Natural killer cell treated with Interleukin-12 subunit alpha and Interleukin-12 subunit beta and Interleukin-15 and Interleukin-18, amount 100 ng/mL, for 72 hours (primary cell): ENCODE measurements at regions not wholly inside any gene's neighbourhood (a gene's known extent, or its start where the extent isn't known, plus 50 kb on each side); places are given as distances from the start of the nearest gene placed in this dataset.

Experiments used
- ATAC-seq, 2 donors: fragments of 150-1000 bp; cut with Tn5 transposase in 1 of 2; sonication (Bioruptor Pico), chemical (Tn5 transposase) in 1 of 2; 2 replicates each; pipeline ENCODE4 v1.10.0; 2021
- DNase-seq: peaks from one replicate; pipeline ENCODE4 v3.0.0; 2022; ENCODE audit warnings: low spot score
- H3K27ac Mint-ChIP-seq, 2 donors: 1 replicate in 1 of 2; 2 replicates in 1 of 2; pipeline ENCODE4 v1.8.0; 2022; ENCODE audit warnings: mixed read lengths in 2 of 2, mild to moderate bottlenecking in 1 of 2, moderate library complexity in 1 of 2
- H3K27me3 Mint-ChIP-seq, 2 donors: 1 replicate in 1 of 2; 2 replicates in 1 of 2; pipeline ENCODE4 v1.8.0; 2022; ENCODE audit warnings: mixed read lengths in 2 of 2
- H3K36me3 Mint-ChIP-seq: one replicate; pipeline ENCODE4 v1.8.0; 2022; ENCODE audit warnings: mixed read lengths
- H3K4me1 Mint-ChIP-seq, 2 donors: 1 replicate in 1 of 2; 2 replicates in 1 of 2; pipeline ENCODE4 v1.8.0; 2022; ENCODE audit warnings: low read depth in 2 of 2, mixed read lengths in 2 of 2, mild to moderate bottlenecking in 1 of 2
- H3K4me3 Mint-ChIP-seq: one replicate; pipeline ENCODE4 v1.8.0; 2022; ENCODE audit warnings: mixed read lengths
- H3K9me3 Mint-ChIP-seq: 2 replicates; pipeline ENCODE4 v1.8.0; 2022; ENCODE audit warnings: mixed read lengths

- Mint-ChIP-seq H3K9me3 (no peaks in the 10 kb centered on the region), H3K4me1 (peaks cover 5 to 6% of the 10 kb centered on the region in 2 donors), H3K27me3 (peaks cover 46 to 58% of the 10 kb centered on the region in 2 donors), H3K36me3 (no peaks in the 10 kb centered on the region), H3K27ac (no peak overlapping the region), H3K4me3 (no peak overlapping the region)
- ATAC-seq (no peak), DNase-seq (no peak)
Observed at GRCh38 chr10:129042776-129043595, 424.1 kb upstream of the MGMT start.

GRCh38 chr10:129043691-129044090 lies 423.4 kb upstream of the MGMT start:
- Mint-ChIP-seq H3K4me3 (no peak overlapping the region), H3K27me3 (peaks cover 40 to 51% of the 10 kb centered on the region in 2 donors), H3K27ac (no peak overlapping the region), H3K4me1 (peaks cover 5 to 6% of the 10 kb centered on the region in 2 donors), H3K9me3 (no peaks in the 10 kb centered on the region), H3K36me3 (no peaks in the 10 kb centered on the region)
- ATAC-seq (no peak), DNase-seq (no peak)

GRCh38 chr10:129045599-129045998 lies 421.4 kb upstream of the MGMT start:
- Mint-ChIP-seq H3K27me3 (peaks cover 26 to 34% of the 10 kb centered on the region in 2 donors), H3K4me1 (peaks cover 5 to 6% of the 10 kb centered on the region in 2 donors), H3K27ac (no peak overlapping the region), H3K9me3 (no peaks in the 10 kb centered on the region), H3K36me3 (no peaks in the 10 kb centered on the region), H3K4me3 (no peak overlapping the region)
- ATAC-seq = no peak
- no peak for DNase-seq

- H3K27ac Mint-ChIP-seq = no peak overlapping the region
- DNase-seq (no peak), ATAC-seq (no peak)
- H3K27me3 Mint-ChIP-seq = peaks cover 26 to 29% of the 10 kb centered on the region in 2 donors
- no peaks in the 10 kb centered on the region for H3K9me3 Mint-ChIP-seq
- no peak overlapping the region for H3K4me3 Mint-ChIP-seq
- H3K4me1 Mint-ChIP-seq = peaks cover 5 to 6% of the 10 kb centered on the region in 2 donors
- no peaks in the 10 kb centered on the region for H3K36me3 Mint-ChIP-seq
Observed at GRCh38 chr10:129046065-129046681, 420.9 kb upstream of the MGMT start.

GRCh38 chr10:129046962-129047361 lies 420.1 kb upstream of the MGMT start:
- no peak overlapping the region for H3K27ac Mint-ChIP-seq
- H3K4me1 Mint-ChIP-seq = peaks cover 5 to 6% of the 10 kb centered on the region in 2 donors
- DNase-seq (no peak), ATAC-seq (no peak)
- H3K27me3 Mint-ChIP-seq = peaks cover 25 to 31% of the 10 kb centered on the region in 2 donors
- no peaks in the 10 kb centered on the region for H3K9me3 Mint-ChIP-seq
- H3K4me3 Mint-ChIP-seq = no peak overlapping the region
- no peaks in the 10 kb centered on the region for H3K36me3 Mint-ChIP-seq

GRCh38 chr10:129047600-129047999 lies 419.4 kb upstream of the MGMT start:
- no peaks in the 10 kb centered on the region for H3K36me3 Mint-ChIP-seq
- H3K4me1 Mint-ChIP-seq = peaks cover 4 to 6% of the 10 kb centered on the region in 2 donors
- DNase-seq (no peak), ATAC-seq (no peak)
- no peak overlapping the region for H3K4me3 Mint-ChIP-seq
- peaks cover 27 to 28% of the 10 kb centered on the region in 2 donors for H3K27me3 Mint-ChIP-seq
- H3K27ac Mint-ChIP-seq = no peak overlapping the region
- H3K9me3 Mint-ChIP-seq = no peaks in the 10 kb centered on the region

GRCh38 chr10:129048513-129048912 lies 418.5 kb upstream of the MGMT start:
- H3K36me3 Mint-ChIP-seq = no peaks in the 10 kb centered on the region
- no peak for DNase-seq
- peaks cover 21% of the 10 kb centered on the region in 2 donors for H3K27me3 Mint-ChIP-seq
- no peak overlapping the region for H3K4me3 Mint-ChIP-seq
- no peaks in the 10 kb centered on the region for H3K4me1 Mint-ChIP-seq
- ATAC-seq = peak in 1 of 2 donors; percentile 51
- H3K27ac Mint-ChIP-seq = no peak overlapping the region
- no peaks in the 10 kb centered on the region for H3K9me3 Mint-ChIP-seq

GRCh38 chr10:129049501-129049900 lies 417.5 kb upstream of the MGMT start:
- ATAC-seq (no peak), DNase-seq (no peak)
- Mint-ChIP-seq H3K27ac (no peak overlapping the region), H3K27me3 (peaks cover 14 to 15% of the 10 kb centered on the region in 2 donors), H3K9me3 (no peaks in the 10 kb centered on the region), H3K36me3 (no peaks in the 10 kb centered on the region), H3K4me3 (no peak overlapping the region), H3K4me1 (no peaks in the 10 kb centered on the region)

GRCh38 chr10:129055225-129055624 lies 411.8 kb upstream of the MGMT start:
- ATAC-seq (no peak), DNase-seq (no peak)
- H3K4me1 Mint-ChIP-seq = peaks cover 14 to 17% of the 10 kb centered on the region in 2 donors
- H3K27ac Mint-ChIP-seq = no peak overlapping the region
- no peak overlapping the region for H3K4me3 Mint-ChIP-seq
- no peaks in the 10 kb centered on the region for H3K36me3 Mint-ChIP-seq
- no peaks in the 10 kb centered on the region for H3K9me3 Mint-ChIP-seq
- H3K27me3 Mint-ChIP-seq = peaks cover 23 to 24% of the 10 kb centered on the region in 2 donors

- H3K4me1 Mint-ChIP-seq = peaks cover 14 to 17% of the 10 kb centered on the region in 2 donors
- H3K27me3 Mint-ChIP-seq = peaks cover 23 to 27% of the 10 kb centered on the region in 2 donors
- no peak overlapping the region for H3K27ac Mint-ChIP-seq
- no peaks in the 10 kb centered on the region for H3K36me3 Mint-ChIP-seq
- ATAC-seq = no peak
- H3K4me3 Mint-ChIP-seq = no peak overlapping the region
- no peak for DNase-seq
- no peaks in the 10 kb centered on the region for H3K9me3 Mint-ChIP-seq
Observed at GRCh38 chr10:129055986-129056385, 411.1 kb upstream of the MGMT start.

- H3K36me3 Mint-ChIP-seq = no peaks in the 10 kb centered on the region
- H3K27ac Mint-ChIP-seq = peak overlapping the region in 1 of 2 donors; percentile 60
- H3K9me3 Mint-ChIP-seq = no peaks in the 10 kb centered on the region
- H3K4me3 Mint-ChIP-seq = peak overlapping the region; percentile 71
- peaks cover 20 to 23% of the 10 kb centered on the region in 2 donors for H3K27me3 Mint-ChIP-seq
- DNase-seq (no peak), ATAC-seq (peak; percentile 47 to 54)
- peaks cover 14 to 17% of the 10 kb centered on the region in 2 donors for H3K4me1 Mint-ChIP-seq
Observed at GRCh38 chr10:129056734-129057689, 410.0 kb upstream of the MGMT start.

- no peaks in the 10 kb centered on the region for H3K9me3 Mint-ChIP-seq
- DNase-seq (no peak), ATAC-seq (peak; percentile 72 to 80)
- H3K36me3 Mint-ChIP-seq = no peaks in the 10 kb centered on the region
- peaks cover 14 to 17% of the 10 kb centered on the region in 2 donors for H3K4me1 Mint-ChIP-seq
- peaks cover 15 to 24% of the 10 kb centered on the region in 2 donors for H3K27me3 Mint-ChIP-seq
- H3K27ac Mint-ChIP-seq = peak overlapping the region in 1 of 2 donors; percentile 49
- peak overlapping the region; percentile 71 for H3K4me3 Mint-ChIP-seq
Observed at GRCh38 chr10:129057856-129058663, 409.0 kb upstream of the MGMT start.

GRCh38 chr10:129058664-129059155 lies 408.3 kb upstream of the MGMT start:
- H3K4me1 Mint-ChIP-seq = peaks cover 14 to 17% of the 10 kb centered on the region in 2 donors
- no peak overlapping the region for H3K27ac Mint-ChIP-seq

More at GRCh38 chr10:129058664-129059155, 408.3 kb upstream of the MGMT start:
- ATAC-seq (no peak), DNase-seq (no peak)
- Mint-ChIP-seq H3K27me3 (peaks cover 21 to 24% of the 10 kb centered on the region in 2 donors), H3K4me3 (no peak overlapping the region), H3K9me3 (no peaks in the 10 kb centered on the region), H3K36me3 (no peaks in the 10 kb centered on the region)
